ENCODE measurements at regions not wholly inside any gene's neighbourhood (a gene's known extent, or its start where the extent isn't known, plus 50 kb on each side); places are given as distances from the start of the nearest gene placed in this dataset.

DNA sequence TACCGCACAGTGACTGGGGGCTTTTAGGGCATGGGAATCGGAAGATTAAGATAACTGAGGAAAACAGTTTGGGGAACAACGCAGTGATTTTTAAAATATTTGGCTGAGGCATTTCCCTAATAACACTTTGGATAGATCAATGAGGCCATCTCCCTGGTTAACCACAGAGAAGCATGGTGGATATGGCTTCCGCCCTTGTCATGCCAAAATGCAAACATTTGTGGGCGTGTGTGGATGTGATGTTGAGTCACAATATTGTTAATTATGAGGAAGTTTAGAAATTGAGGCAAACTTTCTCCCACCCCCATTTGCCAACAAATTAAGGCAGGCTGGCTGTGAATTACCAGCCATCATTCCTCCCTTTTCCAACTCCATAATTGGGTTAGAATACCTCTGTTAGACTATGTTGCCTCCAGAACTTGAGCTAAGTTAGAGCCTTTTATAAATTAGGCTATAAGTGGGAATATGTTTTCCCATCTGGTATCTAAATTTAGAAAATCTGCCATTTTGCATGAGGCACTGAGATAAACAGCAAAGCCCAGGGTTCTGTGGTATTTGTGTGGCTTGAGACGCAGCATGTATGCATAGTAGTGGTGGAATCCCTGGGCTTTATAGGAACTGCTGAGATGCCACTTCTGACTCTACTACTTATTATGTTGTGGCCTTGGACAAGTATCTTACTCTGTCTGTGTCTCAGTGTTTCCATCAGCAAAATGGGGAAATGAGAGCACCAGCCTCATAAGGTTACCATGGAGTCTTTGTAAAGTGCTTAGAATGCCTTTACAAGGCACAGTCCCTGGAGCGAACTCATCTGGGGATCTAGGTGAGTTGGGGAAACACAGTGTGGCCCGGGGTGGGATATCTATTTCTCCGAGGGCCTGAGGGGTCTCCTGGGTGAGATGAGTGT lies 154.6 kb downstream of the C1orf94 start:
- no peak for DNase-seq

DNA sequence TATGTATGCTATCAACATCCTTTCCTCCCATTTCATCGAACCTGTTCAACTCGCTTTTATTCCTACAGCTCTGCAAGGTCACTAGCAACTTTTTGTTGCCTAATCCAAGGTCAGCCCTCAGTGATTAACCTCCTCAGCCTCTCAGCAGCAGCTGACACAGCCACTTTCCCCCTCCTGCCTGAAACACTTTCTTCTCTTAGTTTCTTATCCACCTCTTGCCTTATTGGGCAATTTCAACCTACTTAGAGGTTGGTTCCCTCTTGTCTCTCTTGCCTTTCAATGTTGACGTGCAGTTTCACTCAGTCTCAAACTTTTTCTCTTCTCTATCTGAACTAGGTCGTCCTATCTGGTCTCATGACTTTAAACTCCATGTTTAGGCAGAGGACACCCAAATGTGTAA lies 156.3 kb downstream of the C1orf94 start:
- no peak for DNase-seq

DNA sequence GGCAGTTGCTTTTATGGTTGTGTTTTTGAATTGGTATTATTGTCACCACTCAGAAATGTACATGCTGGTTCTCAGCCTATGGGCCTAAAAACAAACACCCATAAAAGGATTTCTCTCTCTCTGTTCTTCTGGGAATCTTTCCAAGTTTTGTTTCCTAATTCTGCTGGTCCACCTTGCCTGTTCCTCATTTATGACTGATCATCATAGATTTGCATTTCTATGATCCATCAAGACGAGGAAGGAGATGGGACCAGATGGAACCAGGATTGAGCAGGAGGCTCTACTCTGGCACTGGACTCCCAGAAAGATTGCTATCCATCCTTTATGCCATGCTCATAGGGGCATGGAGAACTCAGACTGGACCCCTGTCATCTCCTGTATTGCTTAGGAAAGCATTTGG lies 162.2 kb downstream of the C1orf94 start:
- DNase-seq, result no peak

DNA sequence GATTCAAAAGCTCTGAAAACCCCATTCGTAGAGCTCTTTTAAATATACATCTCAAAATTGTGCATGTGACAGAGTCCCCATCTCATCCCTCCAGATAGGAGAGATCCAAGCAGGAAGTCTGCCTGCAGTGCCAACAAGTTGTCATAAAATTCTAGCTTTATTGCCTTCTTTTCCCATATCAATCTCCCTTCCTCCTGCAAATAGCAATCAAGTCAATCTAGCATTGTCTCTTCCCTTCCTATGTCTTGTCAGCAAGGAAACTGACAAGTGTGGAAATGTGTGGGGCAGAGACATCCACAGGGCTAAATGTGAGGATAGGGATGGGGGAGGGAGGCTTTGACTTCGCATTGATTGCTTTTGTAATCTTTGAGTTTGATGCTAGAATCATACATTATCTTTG lies 165.2 kb downstream of the C1orf94 start:
- DNase-seq, result no peak

DNA sequence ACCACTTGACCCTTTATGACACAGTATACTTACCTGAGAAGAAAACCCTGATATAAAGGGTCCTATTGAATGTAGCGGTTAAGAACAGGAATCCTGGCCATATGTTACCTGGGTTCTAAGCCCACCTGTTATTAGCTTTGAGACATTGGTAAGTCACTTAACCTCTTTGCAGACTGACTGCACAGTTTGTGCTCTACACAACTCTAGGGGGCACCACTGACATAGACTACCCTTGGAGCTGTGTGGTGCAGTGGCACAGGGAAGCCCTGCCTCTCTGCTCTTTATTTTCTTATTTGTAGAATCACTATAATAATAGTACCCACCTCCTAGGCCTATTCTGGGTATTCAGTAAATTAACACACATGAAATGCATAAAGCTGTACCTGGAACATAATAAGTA lies 165.6 kb downstream of the C1orf94 start:
- DNase-seq, result no peak

DNA sequence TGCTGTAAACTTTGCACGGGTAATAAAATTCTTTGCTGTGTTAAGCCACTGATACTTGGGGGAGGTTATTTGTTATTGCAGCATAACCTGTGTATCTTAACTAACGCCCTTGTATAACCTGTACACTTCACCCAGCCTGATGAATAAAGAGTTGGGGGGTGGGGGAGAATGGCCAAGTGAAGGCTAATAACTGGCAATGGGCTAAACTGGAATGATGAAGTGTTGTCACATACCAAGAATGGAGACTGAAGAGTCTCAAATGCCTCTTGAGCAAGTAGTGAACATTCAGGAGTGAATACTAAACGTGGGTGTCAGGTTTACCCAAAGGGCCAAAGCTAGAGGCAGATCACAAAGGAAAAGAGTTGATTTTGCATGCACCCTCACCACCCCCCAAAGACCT lies 169.4 kb downstream of the C1orf94 start:
- DNase-seq, result no peak

DNA sequence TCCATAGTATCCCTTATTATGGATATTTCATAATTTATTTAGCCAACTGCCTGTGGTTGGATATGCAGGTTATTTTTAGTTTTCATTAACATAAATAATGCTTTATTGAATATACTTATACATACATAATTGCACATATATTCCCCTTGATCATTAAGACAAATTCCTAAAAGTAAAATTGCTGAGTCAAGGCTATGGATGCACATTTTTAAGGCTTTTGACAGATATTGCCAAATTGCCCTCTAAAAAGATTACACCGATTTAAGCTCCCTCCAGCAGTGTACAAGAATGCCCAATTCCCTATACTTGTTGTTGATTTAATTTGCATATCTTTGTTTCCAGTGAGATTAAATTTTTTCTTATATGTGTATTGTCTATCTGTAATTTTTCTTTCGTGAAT lies 176.7 kb downstream of the C1orf94 start:
- no peak for DNase-seq

DNA sequence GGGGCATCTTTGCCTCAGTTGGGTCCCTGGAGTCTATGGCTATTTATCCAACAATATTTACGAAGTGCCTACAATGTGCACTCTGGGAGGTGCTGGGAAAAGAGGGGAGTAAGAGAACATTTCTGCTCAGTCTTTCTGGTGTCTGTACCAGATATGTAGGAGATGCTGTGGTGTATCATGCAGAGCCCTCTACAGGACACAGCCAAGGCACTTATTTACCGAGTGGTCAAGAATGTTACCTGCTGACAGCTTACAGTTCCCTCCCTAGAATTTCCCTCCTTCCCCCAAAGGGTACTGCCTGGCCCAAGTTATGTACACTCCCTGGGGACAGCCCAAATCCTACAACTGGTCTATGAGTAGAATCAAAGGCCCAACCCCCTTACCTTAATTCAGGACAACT lies 177.7 kb downstream of the C1orf94 start:
- no peak for DNase-seq

DNA sequence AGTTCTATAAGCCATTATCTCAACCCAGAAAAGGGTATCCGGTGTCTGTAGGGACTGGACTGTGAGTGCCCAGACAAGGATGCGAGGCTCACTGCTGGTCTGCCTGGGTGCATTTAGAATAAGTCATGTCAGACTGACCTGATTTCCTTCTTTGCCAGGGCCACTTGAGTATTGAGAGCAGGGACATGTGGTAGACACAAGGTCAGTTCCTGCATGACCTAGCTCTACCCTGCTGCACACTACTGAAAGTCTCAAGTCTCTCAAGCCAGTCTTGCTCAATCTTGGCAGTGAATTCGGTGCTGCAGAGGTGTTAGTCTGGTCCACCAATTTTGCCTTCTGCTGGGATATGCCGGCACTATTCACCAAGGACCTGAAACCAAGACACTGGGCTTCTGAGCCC lies 180.1 kb downstream of the C1orf94 start:
- no peak for DNase-seq

DNA sequence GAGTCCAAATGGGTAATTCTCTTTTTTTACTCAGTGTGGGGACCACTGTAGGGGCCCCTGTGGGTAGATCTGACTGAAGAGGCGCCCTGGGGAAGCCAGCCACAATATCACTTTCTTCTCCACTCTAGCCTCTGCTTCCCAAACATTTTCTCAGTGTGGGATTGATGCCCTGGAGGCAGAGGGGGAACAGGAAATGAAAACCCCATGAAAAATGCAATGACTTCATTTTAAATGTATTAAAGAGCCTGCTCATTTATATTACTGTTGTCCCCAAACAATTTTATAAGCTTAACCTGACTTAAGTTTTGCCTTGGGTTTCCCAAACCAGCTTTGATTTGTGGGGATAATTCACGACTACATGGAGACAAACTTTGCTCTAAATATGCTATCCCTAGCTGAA lies 181.9 kb downstream of the C1orf94 start:
- no peak for DNase-seq

DNA sequence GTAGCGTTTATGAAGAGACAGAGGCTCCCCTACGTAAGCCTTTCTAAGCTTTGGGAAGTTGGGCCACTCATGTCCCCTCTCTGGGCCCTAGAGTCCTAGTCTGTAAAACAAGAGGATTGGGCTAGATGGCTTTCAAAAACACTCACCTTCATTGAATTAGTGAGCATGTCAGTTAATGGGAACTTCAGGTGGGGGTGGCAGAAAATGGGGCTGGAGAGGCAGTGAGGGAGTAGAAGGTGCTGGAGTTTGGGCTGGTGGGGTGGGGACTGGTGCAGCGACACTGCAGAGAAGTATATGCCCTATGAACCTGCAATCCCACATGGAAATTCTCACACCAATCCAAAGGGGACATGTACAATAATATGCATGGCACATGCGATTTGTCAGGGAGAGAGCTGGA lies 182.7 kb downstream of the C1orf94 start:
- no peak for DNase-seq

DNA sequence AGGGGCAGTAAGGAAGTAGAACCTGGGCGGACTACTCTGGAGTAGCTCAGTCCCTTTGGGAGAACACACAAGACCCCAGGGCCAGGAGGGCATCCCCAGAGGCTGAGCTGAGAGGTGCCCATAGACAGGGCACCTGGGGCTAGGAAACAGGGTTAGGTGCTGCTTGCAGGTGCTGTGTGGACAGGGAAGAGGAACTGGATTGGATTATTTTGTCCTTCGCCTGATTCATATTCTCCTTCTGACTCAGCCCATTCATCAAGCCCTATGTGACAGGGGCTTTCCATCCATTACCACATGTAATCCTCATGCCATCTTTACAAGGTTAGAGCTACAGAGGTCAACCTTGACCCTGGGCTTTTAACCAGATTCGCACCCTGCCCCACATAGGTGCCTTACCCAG lies 183.9 kb downstream of the C1orf94 start:
- DNase-seq, result no peak

DNA sequence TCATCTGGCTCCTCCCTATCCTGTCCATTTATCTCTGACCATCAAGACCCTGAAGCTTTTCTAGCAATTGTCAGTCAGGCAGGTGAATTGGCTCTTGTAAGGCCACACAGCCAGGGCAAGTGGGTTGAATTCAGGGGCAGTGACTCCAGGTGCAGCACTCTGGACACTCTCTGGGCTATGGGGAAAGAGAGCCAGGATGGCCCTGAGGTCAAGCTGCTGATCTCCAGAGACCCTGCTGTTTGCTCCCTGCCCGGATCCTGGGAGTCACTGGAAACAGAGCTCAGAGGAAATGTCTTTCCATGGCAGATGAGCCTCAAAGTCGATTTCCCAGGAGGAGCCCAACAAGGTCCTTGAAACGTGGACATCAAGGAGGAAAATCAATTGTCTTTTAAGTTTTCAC lies 184.4 kb downstream of the C1orf94 start:
- DNase-seq, result no peak

DNA sequence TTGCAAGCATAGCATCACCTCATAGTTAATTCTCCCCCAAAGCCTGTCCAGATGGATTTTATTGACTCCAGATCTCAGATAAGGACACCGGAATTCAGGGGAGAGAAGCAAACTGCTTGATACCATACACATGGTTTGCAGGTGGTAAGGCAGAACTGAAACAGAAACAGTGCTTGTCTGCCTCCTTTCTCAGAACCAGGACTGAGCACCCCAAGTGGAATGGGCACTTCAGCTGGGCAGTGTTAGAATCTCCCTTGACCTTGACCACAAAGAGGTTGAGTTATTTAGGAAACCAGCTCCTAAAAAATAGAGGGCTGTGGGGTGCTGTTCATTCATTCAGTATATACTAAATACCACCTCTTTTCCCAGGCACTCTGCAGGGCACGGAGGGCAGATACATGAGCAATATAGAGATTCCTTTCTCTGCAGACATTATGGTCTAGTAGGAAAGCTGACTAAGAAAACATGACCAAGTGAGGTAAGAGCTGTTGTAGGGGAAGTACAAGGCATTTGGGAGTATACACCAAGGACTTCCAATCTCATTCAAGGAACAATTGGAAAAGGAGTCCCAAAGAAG lies 185.2 kb downstream of the C1orf94 start:
- DNase-seq, result no peak

DNA sequence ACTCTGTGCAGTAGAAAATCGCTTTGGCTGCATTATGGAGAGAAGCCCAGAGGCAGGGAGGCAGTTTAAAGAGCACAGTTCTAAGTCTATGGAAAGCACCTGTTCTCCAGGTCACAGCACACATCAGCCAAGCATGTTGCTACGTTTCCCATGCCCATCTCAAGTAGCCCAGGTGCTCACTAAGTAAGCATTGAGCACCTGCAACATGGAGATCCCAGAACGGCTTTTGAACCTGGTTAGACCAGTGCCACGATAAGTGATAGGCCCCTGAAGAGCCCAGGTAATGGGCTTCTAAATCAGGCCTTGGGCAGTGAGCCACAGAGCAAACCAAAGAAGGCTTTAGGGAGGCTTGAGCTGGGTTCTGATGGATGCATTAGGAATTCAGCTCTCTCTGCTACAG lies 186.2 kb downstream of the C1orf94 start:
- no peak for DNase-seq

DNA sequence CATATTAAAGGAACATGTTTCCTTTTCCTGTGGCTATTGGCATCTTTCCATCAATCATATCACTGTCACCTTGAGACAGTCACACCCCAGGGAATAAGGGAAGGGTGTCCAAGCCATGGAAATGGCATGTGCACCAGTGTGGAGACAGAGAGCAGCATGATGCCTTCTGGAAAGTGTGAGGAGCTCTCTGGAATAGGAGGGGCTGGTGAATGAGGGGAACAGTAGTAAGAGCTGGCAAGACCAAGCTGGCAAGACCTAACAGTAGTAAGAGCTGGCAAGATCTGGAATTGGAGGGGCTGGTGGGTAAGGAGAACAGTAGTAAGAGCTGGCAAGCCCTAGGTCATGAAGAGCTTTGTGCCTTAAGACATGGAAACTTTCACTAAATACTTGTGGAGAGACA lies 186.7 kb downstream of the C1orf94 start:
- no peak for DNase-seq

DNA sequence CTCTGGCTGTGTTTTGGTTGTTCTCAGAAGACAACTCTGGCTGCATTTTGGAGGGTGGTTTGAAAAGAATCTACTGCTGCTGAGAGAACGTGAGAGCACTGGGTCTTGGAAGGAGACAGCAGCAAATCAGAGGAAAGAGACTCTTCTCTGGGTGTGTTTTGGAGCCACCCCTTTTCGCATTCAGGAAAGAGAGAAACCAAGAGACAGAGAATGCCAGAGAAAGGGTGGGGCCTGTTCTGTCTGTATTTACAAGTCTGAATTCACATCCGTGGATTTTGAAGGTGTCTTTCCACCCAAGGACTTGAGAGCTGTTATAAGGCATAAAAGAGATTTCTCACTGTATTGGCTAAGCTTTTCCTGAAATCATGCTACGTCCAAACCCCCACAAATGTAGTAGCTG lies 187.2 kb downstream of the C1orf94 start:
- DNase-seq, result no peak

DNA sequence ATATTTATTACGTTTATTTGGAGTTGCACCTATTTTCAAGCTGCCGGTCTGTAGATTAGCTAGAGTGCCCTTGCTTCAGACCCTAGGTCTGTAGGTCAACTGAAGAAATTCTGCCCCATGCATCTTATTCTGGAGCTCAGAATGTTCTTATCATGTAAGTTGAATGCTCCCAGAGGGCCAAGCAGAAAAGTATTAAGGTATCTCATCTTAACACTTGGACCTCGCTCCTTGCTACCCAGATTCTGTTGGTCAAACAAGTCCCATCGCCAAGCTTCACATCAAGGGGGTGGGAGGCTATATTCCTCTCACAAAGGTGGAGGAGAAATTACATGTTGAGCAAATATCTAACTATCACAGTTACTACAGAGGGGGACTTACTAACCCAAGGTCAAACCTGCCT lies 187.7 kb downstream of the C1orf94 start:
- no peak for DNase-seq

DNA sequence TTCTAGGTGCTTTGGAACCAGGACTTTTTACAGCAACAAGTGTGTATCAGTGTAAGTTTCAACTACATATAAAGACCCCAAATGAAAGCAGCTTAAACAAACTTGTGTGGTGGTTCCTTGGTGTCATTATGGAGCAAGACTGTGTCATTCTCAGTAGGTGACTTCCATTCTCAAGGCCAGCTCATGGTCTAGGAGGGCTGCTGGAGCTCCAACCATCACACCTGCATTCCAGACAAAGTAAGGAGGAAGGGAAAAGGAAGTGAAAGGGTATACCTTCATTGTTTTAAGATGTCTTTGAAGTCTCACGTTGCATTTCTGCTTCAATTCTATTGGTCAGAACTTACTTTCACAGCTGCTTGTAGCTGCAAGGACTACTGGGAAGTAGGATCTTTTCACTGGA lies 188.6 kb downstream of the C1orf94 start:
- DNase-seq, result no peak

DNA sequence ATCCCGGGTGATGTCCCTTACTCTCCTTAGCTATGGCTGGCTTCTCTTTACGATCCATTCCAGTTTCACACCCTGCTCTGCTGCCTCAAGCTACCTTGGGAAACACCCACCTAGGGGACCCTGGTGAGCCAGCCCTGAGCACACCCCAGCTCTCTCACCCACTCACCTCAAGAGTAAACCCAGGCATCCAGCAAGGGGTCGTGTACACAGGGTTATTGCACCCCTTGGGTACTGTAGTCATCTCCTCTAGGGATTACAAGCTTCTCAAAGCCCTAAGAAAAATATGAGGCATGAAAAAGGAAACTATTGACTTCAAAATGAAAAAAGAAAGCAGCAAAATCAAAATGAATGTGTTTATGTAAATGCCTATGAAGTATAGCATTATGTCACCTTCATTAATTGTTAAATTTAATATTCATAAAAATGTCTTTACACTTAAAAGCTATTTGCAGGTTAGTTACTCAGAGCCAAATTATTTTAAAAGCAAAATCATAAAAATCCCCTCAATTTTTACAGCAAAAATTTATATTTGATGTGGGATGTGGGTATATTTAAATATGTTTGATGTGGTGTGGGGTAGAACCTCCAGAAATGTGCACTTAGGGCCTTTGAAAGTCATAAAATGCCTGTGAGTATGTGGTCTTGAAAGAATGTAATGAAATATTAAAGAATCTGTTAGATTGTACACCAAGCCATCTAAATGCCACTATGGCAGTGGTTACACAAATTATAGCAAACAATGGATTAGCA lies 190.3 kb downstream of the C1orf94 start:
- no peak for DNase-seq

DNA sequence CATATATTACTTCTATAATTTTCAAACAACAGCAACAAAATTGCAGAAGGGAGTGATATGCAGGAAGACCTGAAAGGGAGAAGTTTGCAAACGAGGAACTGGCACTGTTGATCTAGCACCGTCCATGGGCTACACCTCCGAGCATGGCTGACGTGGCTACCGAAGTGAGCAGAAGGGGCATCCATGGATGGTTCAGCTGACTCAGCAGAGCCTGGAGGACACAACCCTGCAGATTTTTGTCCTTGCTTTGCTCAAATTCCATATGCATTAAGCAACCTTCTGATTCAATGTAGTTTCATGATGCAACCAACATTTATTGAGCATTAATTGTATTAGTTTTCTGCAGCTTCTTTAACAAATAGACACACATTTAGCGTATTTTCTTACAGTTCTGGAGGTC lies 191.2 kb downstream of the C1orf94 start:
- DNase-seq, result no peak

DNA sequence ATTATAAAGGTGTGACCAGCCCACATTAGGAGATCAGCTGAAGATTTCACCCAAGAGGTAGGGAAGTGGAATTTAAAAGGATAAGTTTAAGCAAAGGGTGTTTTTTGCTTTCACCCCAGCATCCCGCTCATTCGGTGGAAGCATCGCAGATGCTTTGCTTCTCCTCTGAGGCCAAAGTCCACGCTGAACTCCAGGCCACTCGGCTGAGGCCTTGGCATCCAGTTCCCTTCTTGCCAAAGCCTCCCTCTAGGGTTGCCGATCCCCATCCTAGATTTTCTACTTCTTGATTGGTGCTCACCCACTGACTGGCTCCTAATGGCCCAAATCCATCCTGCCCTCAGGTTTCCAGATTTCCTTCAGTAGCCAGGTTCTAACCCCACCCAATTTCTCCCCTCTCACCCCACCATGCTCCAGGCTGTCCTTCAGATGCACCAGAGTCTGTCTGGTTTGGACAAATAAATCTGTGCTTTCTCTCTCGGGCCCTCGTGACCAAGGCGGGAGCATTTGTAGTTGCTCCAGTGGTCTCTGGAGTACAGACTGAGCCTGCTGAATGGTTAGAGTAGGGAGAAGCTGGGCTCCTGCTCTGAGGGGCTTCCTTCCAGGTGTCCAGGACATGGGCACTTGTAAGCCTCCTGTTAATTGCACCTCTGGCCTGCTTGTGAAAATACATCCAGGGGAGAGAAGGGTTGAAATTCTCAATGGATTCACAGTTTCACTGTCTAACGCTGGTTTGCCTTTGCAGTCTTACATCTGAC lies 193.2 kb downstream of the C1orf94 start:
- no peak for DNase-seq

DNA sequence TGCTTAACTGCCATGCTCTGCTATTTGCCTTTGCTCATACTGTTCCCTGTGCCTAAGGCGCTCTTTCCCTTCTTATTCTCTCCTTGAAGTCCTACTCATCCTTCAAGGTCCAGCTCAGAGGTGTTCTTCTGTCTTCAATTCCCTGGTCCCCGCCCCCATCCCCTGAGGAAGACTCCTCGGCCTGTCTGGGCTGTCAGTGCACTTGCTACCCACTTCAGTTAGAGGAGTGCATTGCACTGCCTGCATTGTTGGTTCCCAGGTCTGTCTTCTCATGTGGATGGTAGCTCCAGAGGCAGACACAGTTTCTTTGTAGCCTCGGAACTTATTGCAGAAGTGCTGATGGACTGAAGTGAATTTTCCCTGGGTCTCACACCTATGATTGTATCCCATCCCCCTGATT lies 194.0 kb downstream of the C1orf94 start:
- DNase-seq, result no peak

Data from inflammatory macrophage treated with lipopolysaccharide for 1 hour (primary cell).